ENCODE measurements at regions not wholly inside any gene's neighbourhood (a gene's known extent, or its start where the extent isn't known, plus 50 kb on each side); places are given as distances from the start of the nearest gene placed in this dataset.

DNA sequence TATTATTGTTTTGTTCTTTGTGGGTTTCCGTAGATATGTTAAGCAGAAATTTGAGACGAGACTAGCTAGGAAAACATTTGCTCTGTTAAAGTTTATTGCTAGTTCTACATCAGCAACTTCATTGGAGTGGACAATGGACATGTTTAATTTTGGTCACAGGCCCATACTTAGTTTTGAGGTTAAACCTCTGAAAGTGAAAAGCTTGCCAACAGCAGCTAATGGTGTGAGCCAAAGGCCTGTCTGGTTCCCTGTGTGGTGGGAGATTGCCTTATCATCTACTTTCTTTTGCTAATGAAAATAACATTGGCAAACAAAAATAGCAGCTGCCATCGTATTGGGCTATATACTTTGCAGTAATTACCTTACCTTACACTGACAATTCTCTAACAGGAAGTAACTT lies 388.4 kb upstream of the FZD8 start:
- H3K27ac ChIP-seq = no peak overlapping the region
- no peaks in the 10 kb centered on the region for H3K27me3 ChIP-seq
- H3K4me1 ChIP-seq = no peaks in the 10 kb centered on the region
- H3K4me3 ChIP-seq = no peak overlapping the region
- ATAC-seq (no peak), DNase-seq (no peak)
- WGBS, 2 donors = 50 to 54% methylated on average over 3 of the region's 3 CpGs
- no peaks in the 10 kb centered on the region for H3K36me3 ChIP-seq
- no peaks in the 10 kb centered on the region for H3K9me3 ChIP-seq
- TF ChIP-seq, protein P1, sequence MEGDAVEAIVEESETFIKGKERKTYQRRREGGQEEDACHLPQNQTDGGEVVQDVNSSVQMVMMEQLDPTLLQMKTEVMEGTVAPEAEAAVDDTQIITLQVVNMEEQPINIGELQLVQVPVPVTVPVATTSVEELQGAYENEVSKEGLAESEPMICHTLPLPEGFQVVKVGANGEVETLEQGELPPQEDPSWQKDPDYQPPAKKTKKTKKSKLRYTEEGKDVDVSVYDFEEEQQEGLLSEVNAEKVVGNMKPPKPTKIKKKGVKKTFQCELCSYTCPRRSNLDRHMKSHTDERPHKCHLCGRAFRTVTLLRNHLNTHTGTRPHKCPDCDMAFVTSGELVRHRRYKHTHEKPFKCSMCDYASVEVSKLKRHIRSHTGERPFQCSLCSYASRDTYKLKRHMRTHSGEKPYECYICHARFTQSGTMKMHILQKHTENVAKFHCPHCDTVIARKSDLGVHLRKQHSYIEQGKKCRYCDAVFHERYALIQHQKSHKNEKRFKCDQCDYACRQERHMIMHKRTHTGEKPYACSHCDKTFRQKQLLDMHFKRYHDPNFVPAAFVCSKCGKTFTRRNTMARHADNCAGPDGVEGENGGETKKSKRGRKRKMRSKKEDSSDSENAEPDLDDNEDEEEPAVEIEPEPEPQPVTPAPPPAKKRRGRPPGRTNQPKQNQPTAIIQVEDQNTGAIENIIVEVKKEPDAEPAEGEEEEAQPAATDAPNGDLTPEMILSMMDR (IDR thresholded peaks at IDR 0.05) = no peak
- intact Hi-C loops (cut with DNase I) = no loop called here

DNA sequence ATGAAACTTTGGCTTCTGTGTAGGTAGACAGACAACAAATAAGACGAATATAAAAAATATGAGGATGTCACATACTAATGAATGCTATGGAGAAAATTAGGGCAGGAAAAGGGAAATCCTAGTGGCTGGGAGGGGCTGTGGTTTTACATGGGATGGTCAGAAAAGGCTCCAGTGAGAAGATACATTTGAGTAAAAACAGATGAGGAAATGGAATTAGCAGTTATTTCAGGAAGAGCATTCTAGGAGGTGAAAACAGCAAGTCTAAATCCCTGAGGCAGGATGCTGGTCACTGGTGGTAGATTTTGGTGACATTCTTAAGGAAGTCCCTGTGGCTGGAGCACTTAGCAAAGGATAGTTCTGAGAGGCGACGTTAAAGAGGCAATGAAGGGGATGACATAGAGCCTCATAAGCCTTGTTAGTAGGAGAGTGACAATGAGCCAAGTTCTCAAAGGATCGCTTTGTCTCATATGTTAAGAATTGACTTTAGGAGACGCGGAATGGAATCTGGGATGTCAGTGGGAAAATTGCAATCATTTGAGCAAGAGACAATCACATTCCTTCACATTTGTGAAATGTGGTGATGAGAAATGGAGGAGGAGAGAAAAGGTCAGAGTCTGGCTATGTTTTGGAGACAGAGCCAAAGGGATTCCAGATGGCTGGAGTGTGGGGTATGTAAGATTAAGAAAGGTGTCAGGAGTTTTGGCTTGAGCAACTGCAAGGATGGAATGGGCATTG lies 384.7 kb upstream of the FZD8 start:
- ATAC-seq (no peak), DNase-seq (no peak)
- no peaks in the 10 kb centered on the region for H3K9me3 ChIP-seq
- TF ChIP-seq, protein P1 (IDR thresholded peaks at IDR 0.05) = no peak
- no peak overlapping the region for H3K4me3 ChIP-seq
- H3K27ac ChIP-seq = no peak overlapping the region
- 85 to 87% methylated on average over 6 of the region's 6 CpGs for WGBS, 2 donors
- no peaks in the 10 kb centered on the region for H3K36me3 ChIP-seq
- H3K4me1 ChIP-seq = no peaks in the 10 kb centered on the region
- intact Hi-C loops (cut with DNase I) = no loop called here
- H3K27me3 ChIP-seq = no peaks in the 10 kb centered on the region

DNA sequence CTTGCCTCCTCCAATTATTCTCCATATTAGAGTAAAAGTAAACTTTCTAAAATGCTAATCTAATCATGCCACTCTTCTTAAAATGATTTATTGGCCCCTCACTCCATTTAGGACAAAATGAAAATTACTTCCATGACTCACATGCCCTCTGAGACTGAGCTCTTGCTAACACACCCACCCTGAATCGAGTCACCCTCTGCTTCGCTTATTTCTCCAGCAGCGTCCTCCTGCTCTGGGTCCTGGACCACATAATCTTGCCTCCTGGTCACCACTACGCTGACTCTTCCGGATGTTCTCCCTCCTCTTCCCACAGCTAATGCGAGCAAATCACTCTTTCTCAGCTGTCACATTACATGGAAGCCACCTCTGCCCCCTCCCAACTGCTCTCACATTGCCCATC lies 384.0 kb upstream of the FZD8 start:
- no peak for ATAC-seq
- TF ChIP-seq, protein P1 (IDR thresholded peaks at IDR 0.05) = no peak
- H3K9me3 ChIP-seq = no peaks in the 10 kb centered on the region
- intact Hi-C loops (cut with DNase I) = no loop called here
- H3K4me3 ChIP-seq = no peak overlapping the region
- DNase-seq = no peak
- WGBS, 2 donors = 91 to 95% methylated on average over 6 of the region's 6 CpGs
- H3K27ac ChIP-seq = no peak overlapping the region
- H3K4me1 ChIP-seq = no peaks in the 10 kb centered on the region
- H3K36me3 ChIP-seq = no peaks in the 10 kb centered on the region
- no peaks in the 10 kb centered on the region for H3K27me3 ChIP-seq

DNA sequence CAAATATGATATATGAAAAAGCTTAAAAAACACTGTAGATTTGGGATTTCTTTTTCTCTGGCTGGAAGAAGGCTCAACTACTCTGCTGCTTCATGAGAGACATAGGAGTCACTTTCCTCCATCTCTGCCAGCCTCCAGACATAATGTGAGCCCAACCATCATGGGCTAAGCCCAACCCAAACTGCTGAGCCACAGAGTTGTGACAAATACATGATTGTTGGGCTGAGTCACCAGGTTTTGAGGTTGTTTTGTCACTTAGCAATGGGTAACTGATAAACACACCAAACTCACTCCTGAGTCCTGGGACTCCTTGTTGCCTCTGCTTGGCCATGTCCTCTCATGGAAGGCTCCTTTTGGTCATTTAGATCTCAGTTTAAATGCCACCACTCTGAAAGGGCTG lies 381.8 kb upstream of the FZD8 start:
- peak in 7 of 8 donors; percentile 45 to 87 (median 57) for ATAC-seq

More for the DNA sequence above, 381.8 kb upstream of the FZD8 start:
- Histone ChIP-seq H3K36me3 (no peaks in the 10 kb centered on the region), H3K4me1 (no peaks in the 10 kb centered on the region), H3K9me3 (no peaks in the 10 kb centered on the region), H3K27me3 (no peaks in the 10 kb centered on the region), H3K4me3 (no peak overlapping the region), H3K27ac (no peak overlapping the region)
- DNase-seq = no peak
- TF ChIP-seq, protein P1 (IDR thresholded peaks at IDR 0.05) = no peak
- intact Hi-C loops (cut with DNase I) = no loop called here

Data from heart right ventricle (tissue), 16 donors.